HG03571 (cell line): ENCODE measurements at regions not wholly inside any gene's neighbourhood (a gene's known extent, or its start where the extent isn't known, plus 50 kb on each side); places are given as distances from the start of the nearest gene placed in this dataset.

Experiments
- ATAC-seq: cut with Tn5 transposase; IDR thresholded peaks from one replicate; pipeline ENCODE4 v1.9.1; 2021; ENCODE audit not compliant: unreplicated experiment

- no peak for ATAC-seq
These were observed 54.5 kb upstream of the PLXNA2 start for GRCh38 chr1:208298593-208299269.

DNA sequence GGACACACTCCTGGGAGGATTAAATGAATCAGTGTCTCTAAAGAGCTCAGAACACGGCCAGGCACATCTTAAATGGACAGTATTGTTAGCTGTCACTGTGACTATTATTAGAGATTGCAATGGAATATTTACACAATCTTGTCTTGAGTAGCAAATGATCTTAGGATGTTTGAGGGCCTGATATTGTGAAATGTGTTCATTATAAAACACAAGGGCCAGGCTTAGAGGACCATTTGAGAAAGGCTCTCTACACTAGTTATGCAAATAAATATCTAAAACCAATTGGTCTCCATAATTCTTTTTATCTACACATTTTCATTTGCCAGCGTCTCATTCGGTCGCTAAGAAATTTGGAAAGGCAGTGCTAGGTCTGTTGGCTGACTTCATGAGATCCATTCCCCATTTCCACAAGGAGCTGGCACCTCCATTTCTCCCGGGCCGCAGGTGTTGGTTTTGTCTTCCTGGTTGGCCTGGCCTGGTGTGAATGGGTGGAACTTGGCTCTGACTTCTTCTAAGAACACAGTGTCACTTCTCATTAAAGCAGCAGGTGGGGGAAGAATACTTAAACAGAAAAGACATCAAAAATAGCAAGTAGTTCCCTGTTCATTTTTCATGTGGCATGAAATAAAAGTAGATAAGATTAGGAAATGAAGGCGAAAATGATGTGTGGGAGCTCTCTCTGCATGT is 56.0 kb upstream of the PLXNA2 start:
- ATAC-seq, result no peak

- no peak for ATAC-seq
These were observed 58.6 kb upstream of the PLXNA2 start for GRCh38 chr1:208302699-208303238.

DNA sequence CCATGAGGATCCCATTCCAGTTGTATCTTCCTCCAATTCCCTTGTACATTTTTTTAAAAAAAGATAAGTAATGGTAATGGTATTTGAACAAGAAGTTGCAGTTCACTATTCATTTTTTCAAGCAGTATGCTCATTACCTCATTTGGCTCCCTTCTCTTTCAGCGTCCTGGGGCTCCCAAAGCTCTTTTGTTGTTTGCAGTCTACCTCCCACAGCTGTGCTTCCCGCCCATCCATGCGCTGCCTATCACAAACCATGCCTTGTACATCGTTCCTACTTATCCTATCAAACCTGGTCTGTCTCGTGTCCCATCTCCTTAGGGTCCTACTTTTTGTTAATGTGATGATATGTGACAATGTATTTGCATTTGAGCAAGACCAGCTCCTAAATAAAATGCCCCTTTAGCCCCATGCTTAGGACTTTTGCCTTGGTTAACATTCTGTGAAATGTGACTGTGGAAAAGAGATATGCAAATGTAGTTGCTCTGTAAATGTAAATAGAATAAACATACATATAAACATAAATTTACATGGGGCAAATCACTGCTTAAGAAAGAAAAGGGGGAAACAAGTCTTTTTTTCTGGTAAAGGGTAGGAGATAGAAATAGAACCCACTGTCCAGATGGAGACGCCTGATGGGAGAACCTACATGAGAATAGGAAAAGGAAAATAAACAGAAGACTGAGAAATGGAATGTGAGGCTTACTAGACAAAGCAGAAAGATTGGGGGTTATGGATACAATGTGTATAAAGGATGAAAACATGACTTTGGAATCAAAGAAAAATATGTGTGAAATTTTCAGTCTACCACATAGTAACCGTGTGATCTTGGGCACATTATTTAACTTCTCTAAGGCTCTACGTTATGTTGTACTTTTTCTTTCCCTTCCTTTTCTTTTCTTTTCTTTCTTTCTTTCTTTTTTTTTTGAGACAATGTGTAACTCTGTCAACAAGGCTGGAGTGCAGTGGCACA is 59.8 kb upstream of the PLXNA2 start:
- no peak for ATAC-seq

DNA sequence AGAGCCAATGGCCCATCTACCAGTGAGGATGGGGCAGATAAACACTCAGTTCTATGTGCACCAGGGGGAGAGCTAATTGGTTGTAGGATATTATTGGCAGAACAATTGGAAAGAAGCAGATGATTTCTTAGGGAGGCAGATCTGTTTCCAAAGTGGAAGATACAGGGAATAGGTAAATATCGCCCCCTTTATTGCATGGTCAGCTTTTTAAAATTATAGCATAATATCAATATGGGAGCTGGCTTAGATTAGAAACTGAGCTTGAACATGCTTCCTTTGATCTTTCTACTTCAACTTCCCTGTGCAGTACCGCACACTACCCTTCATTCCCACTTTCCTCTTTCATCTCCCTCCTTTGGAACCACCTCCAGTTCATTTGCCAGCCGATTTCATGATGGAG is 64.0 kb upstream of the PLXNA2 start:
- no peak for ATAC-seq

DNA sequence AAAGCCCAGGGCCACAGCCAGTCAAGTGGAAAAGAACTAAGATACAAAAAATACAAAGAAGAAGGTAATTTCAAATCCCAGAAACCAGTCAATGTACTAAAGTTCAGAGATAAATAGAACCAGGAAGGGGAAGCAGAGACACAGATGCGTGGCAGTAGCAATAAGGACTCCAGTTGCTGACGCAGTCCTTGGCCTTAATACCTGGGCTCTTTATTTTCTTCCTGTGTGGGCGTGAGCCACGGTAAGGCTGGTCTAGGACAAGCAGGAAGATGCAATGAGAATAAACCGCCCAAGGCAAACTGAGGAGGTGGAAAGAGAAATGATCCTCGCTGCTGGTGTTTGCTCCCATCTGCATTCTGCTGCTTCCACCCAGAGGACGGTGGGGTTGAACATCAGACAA is 65.6 kb upstream of the PLXNA2 start:
- ATAC-seq, result no peak

- no peak for ATAC-seq
These were observed 68.5 kb upstream of the PLXNA2 start for GRCh38 chr1:208312706-208313105.

DNA sequence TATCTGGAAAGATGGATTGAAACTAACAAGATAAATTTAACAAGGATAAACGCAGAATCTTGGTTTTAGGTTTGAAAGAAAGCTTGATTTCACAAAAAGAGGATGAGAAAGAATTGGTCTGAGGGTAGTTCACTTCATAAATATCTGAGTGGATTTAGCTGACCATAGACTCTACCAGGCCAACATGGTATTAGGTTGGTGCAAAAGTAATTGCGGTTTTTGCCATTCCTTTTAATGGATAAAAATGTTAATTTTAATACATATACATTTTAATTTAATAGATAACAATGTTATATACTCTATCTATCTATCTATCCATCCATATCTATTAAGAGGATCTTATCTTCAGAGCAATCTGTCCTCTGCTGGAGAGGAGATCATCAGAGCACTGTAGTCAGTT is 70.2 kb upstream of the PLXNA2 start:
- no peak for ATAC-seq

DNA sequence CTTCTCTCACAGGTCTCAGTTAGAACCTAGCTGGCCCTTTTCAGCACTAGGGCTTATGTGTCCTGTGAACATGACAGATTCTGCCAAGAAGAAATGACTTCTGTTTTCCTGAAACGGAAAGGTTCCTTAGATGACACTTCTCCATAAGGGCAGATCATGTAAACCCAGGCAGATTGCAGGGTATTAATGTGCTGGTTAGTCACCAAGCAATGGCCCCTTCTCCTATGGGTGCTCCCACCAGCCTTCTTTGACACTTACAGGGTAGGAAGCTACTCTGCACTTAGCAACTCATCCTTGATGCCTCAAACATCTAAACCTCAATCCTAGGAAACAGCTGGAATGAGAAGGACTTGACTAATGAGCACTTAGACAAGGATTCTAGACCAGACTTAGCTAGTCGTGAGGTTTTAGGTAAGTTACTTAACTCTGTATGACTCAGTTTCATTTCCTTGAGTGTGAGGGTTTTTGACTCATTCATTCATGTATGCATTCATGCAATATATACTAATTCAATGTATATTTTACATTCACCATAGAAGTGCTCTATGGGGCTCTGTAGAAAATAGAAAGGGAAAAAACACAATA is 74.1 kb upstream of the PLXNA2 start:
- no peak for ATAC-seq

- no peak for ATAC-seq
These were observed 79.8 kb upstream of the PLXNA2 start for GRCh38 chr1:208324005-208324404.

GRCh38 chr1:208326033-208326432 is 81.8 kb upstream of the PLXNA2 start:
- ATAC-seq, result no peak

- ATAC-seq, result no peak
These were observed 85.1 kb upstream of the PLXNA2 start for GRCh38 chr1:208329300-208329699.

DNA sequence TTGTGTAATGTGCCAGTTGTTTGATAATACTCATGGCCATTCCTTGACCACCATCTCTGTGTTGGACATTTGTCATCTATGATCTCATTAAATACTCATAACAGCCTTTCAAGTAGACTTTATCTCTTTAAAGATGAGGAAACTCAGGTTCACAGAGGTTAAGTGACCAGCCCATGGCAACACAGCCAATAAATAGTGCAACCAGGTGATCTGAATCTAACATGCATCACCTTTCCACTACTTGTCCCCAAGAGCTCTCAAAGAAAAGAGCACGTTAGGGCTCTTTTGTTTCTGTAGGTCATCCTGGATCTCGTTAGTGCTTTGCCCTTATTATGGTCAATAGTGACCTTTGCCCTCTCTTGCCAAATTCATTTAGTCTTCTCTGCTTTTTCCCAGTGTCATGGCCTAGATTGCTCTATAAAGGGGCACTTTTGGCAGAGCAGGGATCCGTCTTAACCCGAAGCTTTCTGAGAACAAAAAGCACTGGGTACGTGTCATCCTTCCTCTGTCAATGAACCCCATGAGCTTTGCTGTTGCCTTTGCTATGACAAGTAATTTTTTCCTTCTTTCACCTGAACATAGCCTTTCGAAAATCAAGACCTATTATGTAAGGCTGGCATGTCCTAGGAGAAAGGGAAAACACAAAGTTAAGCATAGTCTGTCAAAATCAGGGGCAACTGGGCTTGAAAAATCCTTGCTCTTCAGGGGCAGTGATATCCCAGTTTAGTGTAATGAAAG is 88.0 kb upstream of the PLXNA2 start:
- ATAC-seq, result no peak

DNA sequence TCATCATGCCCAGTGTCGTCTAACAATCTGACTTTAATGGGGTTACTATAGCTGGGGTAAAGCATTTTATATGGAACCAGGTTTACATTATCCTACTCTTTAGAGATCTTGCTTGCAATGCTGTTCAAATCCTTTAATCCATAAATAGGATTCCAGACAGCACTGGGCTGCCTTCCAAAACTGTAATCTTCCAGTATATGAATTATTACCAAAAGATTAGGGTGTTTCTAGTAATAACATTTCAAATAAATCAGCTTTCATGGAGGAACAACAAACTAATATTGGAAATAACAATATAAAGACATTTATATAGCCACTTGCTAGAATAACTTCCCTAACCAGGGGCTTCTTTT is 88.6 kb upstream of the PLXNA2 start:
- no peak for ATAC-seq

DNA sequence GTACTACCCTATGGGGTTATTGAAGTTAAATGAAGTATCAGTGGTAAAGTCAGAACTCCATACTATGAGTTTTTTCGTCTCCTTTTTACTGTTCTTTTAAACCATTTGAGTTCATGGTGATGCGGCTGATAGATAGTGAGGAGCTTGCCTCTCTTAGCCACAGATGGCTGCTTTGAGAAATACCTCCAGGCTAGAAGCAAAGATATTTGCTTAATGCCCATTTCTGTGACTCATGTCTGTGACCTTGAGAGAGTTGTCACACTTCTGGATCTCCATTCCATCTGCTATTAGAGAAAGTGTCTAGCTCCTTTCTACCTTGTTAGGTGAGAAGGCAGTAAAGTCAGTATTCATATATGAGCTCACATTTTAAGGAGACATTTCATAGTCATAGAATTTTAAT is 89.5 kb upstream of the PLXNA2 start:
- ATAC-seq, result no peak

DNA sequence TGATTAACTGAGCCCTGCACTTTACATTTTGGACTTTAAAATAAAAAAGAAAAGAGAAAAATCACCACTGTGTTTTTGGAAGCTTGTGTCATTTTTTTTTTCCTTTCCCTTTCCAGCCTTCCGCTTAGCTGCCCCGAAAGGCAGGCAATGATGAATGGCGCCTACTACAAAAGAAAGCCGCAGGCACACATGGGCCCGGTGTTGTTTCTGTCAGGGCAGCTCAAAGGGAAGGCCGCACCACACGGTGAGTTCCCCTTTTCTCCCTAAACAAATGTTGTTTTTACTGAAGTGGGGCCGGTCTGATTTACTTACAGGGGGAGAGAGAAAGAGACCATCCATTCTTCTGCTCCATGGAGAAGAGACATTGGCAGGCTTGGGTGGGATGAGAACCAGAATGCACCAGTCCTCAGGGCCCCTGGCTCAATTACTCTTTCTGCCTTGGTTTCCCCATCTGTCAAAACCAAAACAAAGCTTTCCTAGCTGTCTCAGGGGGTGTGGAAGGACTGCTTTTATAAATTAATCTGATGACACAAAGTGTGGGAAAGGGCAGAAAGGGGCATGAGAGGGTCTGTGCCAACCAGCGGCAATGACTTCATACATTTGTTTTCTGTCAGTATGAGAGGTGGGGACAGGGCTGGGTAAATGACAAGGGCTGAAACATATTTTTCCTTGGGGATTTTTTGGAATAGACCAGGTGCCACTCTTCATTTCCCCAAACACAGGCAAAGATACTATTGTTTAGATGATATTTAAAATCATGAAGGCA is 91.4 kb upstream of the PLXNA2 start:
- ATAC-seq, result no peak

- no peak for ATAC-seq
These were observed 91.9 kb upstream of the PLXNA2 start for GRCh38 chr1:208336137-208336518.

DNA sequence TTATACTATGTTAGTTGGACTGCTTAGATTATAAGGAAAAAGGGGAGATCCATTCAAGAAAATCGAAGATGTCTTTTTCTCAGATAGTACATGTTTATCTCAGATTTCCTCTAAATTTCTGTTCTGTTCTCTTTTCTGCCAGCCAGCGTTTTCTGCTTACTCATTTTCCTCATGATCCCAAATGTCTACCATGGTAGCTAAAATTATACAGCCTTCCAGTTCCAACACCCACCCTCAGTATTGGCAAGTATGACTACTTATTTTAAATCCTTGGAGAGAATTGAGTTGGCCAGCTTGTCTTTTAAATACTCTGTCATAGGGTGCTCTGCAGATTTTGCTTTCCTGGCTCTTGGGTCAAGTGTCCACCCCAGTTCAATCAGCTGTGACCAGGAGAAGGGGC is 95.7 kb upstream of the PLXNA2 start:
- no peak for ATAC-seq

- no peak for ATAC-seq
These were observed 99.0 kb upstream of the PLXNA2 start for GRCh38 chr1:208343226-208343625.
